WTC11 (cell line): ENCODE measurements at regions not wholly inside any gene's neighbourhood (a gene's known extent, or its start where the extent isn't known, plus 50 kb on each side); places are given as distances from the start of the nearest gene placed in this dataset.

Experiments
- ATAC-seq: fragments of 200-7000 bp; cut with Tn5 transposase; 2 replicates; pipeline ENCODE4 v1.10.0; 2021; ENCODE audit warnings: mild to moderate bottlenecking, moderate library complexity
- CTCF ChIA-PET: fragments of 300-600 bp; sonication (Branson Sonifier 250); formaldehyde crosslinking; loops from one replicate; lab custom pipeline; 2021; ENCODE audit warnings: antibody characterized with exemption; lab: Charles Lee
- POLR2A ChIA-PET: fragments of 350-600 bp; sonication (Branson Sonifier 250); formaldehyde crosslinking; loops from one replicate; lab custom pipeline; 2021; ENCODE audit warnings: antibody characterized with exemption; lab: Charles Lee
- DNase-seq: peaks from one replicate; pipeline ENCODE4 v3.0.0; 2021; ENCODE audit warnings: low spot score
- H3K27ac Mint-ChIP-seq: 2 replicates; pipeline ENCODE4 v1.8.0; 2021; ENCODE audit warnings: mixed read lengths
- H3K27me3 Mint-ChIP-seq: 2 replicates; pipeline ENCODE4 v1.8.0; 2021; ENCODE audit warnings: low read depth, mild to moderate bottlenecking, moderate library complexity, mixed read lengths
- H3K36me3 Mint-ChIP-seq: 2 replicates; pipeline ENCODE4 v1.8.0; 2021; ENCODE audit warnings: mixed read lengths
- H3K4me1 Mint-ChIP-seq: 2 replicates; pipeline ENCODE4 v1.8.0; 2022; ENCODE audit warnings: mixed read lengths
- H3K4me3 Mint-ChIP-seq: 2 replicates; pipeline ENCODE4 v1.8.0; 2021; ENCODE audit warnings: mild to moderate bottlenecking, moderate library complexity, mixed read lengths
- H3K9me3 Mint-ChIP-seq: 2 replicates; pipeline ENCODE4 v1.8.0; 2021; ENCODE audit warnings: mixed read lengths
- AFF4 ChIP-seq: sonication (generic); formaldehyde crosslinking; IDR thresholded peaks from 2 replicates; pipeline ENCODE4 v1.8.1; 2023; ENCODE audit warnings: mild to moderate bottlenecking, missing genetic modification reagents, borderline replicate concordance
- AR ChIP-seq: fragments of 250-450 bp; sonication (Bioruptor Pico); IDR thresholded peaks from 2 replicates; pipeline ENCODE4 v1.9.0; 2021; ENCODE audit warnings: mild to moderate bottlenecking
- CREM ChIP-seq: sonication (generic); formaldehyde crosslinking; IDR thresholded peaks from 2 replicates; pipeline ENCODE4 v1.8.1; 2022; ENCODE audit warnings: mild to moderate bottlenecking, missing genetic modification reagents, moderate library complexity
- ELF4 ChIP-seq: sonication (generic); formaldehyde crosslinking; IDR thresholded peaks from 2 replicates; pipeline ENCODE4 v1.8.1; 2022; ENCODE audit warnings: low read depth, mild to moderate bottlenecking, moderate library complexity, missing genetic modification reagents
- FOXK1 ChIP-seq: sonication (generic); formaldehyde crosslinking; IDR thresholded peaks from 2 replicates; pipeline ENCODE4 v1.8.0; 2022; ENCODE audit warnings: mild to moderate bottlenecking, moderate library complexity, missing genetic modification reagents
- JAZF1 ChIP-seq: fragments of 250-450 bp; sonication (Bioruptor Pico); IDR thresholded peaks from 2 replicates; pipeline ENCODE4 v1.9.0; 2021; ENCODE audit warnings: moderate library complexity, mild to moderate bottlenecking, inconsistent platforms
- JUN ChIP-seq: sonication (generic); formaldehyde crosslinking; IDR thresholded peaks from 2 replicates; pipeline ENCODE4 v1.8.0; 2023; ENCODE audit warnings: mild to moderate bottlenecking, missing genetic modification reagents
- MAX ChIP-seq: sonication (generic); formaldehyde crosslinking; IDR thresholded peaks from 2 replicates; pipeline ENCODE4 v1.8.0; 2022; ENCODE audit warnings: mild to moderate bottlenecking, missing genetic modification reagents
- MLX ChIP-seq: sonication (generic); formaldehyde crosslinking; IDR thresholded peaks from 2 replicates; pipeline ENCODE4 v1.8.1; 2023; ENCODE audit warnings: mild to moderate bottlenecking, missing genetic modification reagents, moderate library complexity
- NFE2L1 ChIP-seq: sonication (generic); formaldehyde crosslinking; IDR thresholded peaks from 2 replicates; pipeline ENCODE4 v1.8.1; 2023; ENCODE audit warnings: missing genetic modification reagents
- RELA ChIP-seq: sonication (generic); formaldehyde crosslinking; IDR thresholded peaks from 2 replicates; pipeline ENCODE4 v1.8.1; 2022; ENCODE audit warnings: missing genetic modification reagents, mild to moderate bottlenecking, borderline replicate concordance
- SMAD4 ChIP-seq: sonication (generic); formaldehyde crosslinking; IDR thresholded peaks from 2 replicates; pipeline ENCODE4 v1.8.0; 2022; ENCODE audit warnings: mild to moderate bottlenecking, missing genetic modification reagents
- SP1 ChIP-seq: sonication (generic); formaldehyde crosslinking; conservative IDR thresholded peaks from 2 replicates; pipeline ENCODE4 v1.8.1; 2022; ENCODE audit warnings: missing genetic modification reagents
- TEAD4 ChIP-seq: sonication (generic); formaldehyde crosslinking; IDR thresholded peaks from 2 replicates; pipeline ENCODE4 v1.8.0; 2022; ENCODE audit warnings: mild to moderate bottlenecking, missing genetic modification reagents
- TP53 ChIP-seq: sonication (generic); formaldehyde crosslinking; IDR thresholded peaks from 2 replicates; pipeline ENCODE4 v1.8.1; 2023; ENCODE audit warnings: mild to moderate bottlenecking, missing genetic modification reagents
- ZNF121 ChIP-seq: sonication (generic); formaldehyde crosslinking; IDR thresholded peaks from 2 replicates; pipeline ENCODE4 v1.8.0; 2023; ENCODE audit warnings: missing genetic modification reagents
- ZNF138 ChIP-seq: sonication (generic); formaldehyde crosslinking; conservative IDR thresholded peaks from 2 replicates; pipeline ENCODE4 v1.8.1; 2022; ENCODE audit warnings: mild to moderate bottlenecking, moderate library complexity, missing genetic modification reagents
- ZNF219 ChIP-seq: sonication (generic); formaldehyde crosslinking; IDR thresholded peaks from 2 replicates; pipeline ENCODE4 v1.8.0; 2023; ENCODE audit warnings: missing genetic modification reagents, mild to moderate bottlenecking, borderline replicate concordance
- ZNF263 ChIP-seq: sonication (generic); formaldehyde crosslinking; IDR thresholded peaks from 2 replicates; pipeline ENCODE4 v1.8.1; 2022; ENCODE audit warnings: low read depth, mild to moderate bottlenecking, moderate library complexity, missing genetic modification reagents
- ZNF512 ChIP-seq: sonication (generic); formaldehyde crosslinking; IDR thresholded peaks from 2 replicates; pipeline ENCODE4 v1.8.1; 2022; ENCODE audit warnings: missing genetic modification reagents, borderline replicate concordance
- ZSCAN18 ChIP-seq: fragments of 250-450 bp; sonication (Bioruptor Pico); IDR thresholded peaks from 2 replicates; pipeline ENCODE4 v2.1.2; 2022; ENCODE audit warnings: mild to moderate bottlenecking, moderate library complexity

GRCh38 chr20:60976913-60977312 lies 275.1 kb upstream of the CDH4 start (continued):
- TF ChIP-seq AR (CRISPR knock-in tag) (no peak), ZSCAN18 (no peak), TEAD4 (CRISPR knock-in tag) (no peak), JUN (no peak), SMAD4 (CRISPR knock-in tag) (no peak), ZNF512 (no peak)

GRCh38 chr20:60977901-60978300 lies 274.2 kb upstream of the CDH4 start:
- CTCF ChIA-PET = interaction anchor here (1.3 kb wide), 1 partner anchor 11 kb away, joined by 3 read pairs; no protein-coding TSS in a partner anchor
- TF ChIP-seq AR (CRISPR knock-in tag) (no peak), JAZF1 (CRISPR knock-in tag) (no peak), ZNF263 (CRISPR knock-in tag) (no peak), SP1 (CRISPR knock-in tag) (no peak), MLX (CRISPR knock-in tag) (no peak), AFF4 (no peak), MAX (CRISPR knock-in tag) (no peak), FOXK1 (no peak), TP53 (CRISPR knock-in tag) (no peak), ZNF121 (CRISPR knock-in tag) (no peak), CREM (CRISPR knock-in tag) (no peak), ZNF138 (CRISPR knock-in tag) (no peak), NFE2L1 (CRISPR knock-in tag) (no peak), ELF4 (CRISPR knock-in tag) (no peak), ZNF219 (no peak), RELA (CRISPR knock-in tag) (no peak)
- POLR2A ChIA-PET = no interaction called here
- no peaks in the 10 kb centered on the region for H3K4me1 Mint-ChIP-seq
- H3K9me3 Mint-ChIP-seq = peaks cover 24% of the 10 kb centered on the region
- peaks cover 16% of the 10 kb centered on the region for H3K36me3 Mint-ChIP-seq
- no peak overlapping the region for H3K27ac Mint-ChIP-seq
- DNase-seq (no peak), ATAC-seq (no peak)
- H3K27me3 Mint-ChIP-seq = peaks cover 74% of the 10 kb centered on the region
- H3K4me3 Mint-ChIP-seq = no peak overlapping the region
